Hematopoietic multipotent progenitor cell treated with erythropoietin and hydrocortisone succinate and interleukin-3 and kit ligand, for 15 days (in vitro differentiated cells): ENCODE measurements at regions not wholly inside any gene's neighbourhood (a gene's known extent, or its start where the extent isn't known, plus 50 kb on each side); places are given as distances from the start of the nearest gene placed in this dataset.

ENCODE experiments used
- DNase-seq: peaks from one replicate; pipeline ENCODE4 v3.0.0-alpha.2; 2015; ENCODE audit warnings: low spot score

DNA sequence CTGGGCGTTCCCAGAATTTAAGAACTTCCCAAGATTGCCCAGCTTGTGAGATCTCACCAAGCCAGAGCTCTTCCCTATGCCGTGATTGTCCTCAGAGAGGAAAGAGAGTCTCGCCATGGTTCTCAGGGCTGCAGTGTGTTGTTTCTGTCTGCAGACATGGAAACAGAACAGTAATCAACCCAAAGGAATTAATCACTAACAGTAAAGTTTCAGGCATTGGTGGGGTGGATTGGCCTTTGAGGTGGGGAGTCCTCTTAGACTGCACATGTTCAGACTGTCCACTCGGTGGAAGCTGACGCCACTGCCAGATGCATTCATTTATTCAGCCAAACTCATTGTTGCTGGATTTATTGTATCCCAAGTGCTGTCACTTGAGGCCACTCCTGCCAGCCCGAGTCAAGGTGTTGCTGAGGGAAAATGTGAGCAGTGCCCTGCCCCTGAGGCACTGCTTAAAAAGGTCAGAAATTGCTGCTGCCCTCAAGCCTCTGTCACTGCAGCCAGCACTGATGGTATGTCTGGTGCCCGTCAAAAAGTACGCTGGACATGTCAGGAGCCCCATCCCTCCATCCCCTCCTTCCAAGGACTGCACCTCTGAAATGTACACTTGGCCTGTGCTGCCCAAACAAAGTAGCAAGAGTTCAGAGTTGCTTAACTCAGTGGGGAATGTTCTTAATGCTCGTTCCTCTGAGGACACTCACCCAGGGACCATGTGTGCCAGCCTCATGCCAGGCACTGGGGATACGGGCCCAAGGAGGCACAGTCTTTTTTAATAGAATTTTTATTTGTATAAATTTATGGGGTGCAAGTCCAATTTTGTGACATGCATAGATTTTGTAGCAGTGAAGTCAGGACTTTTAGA, 201.0 kb downstream of the GLI2 start:
- no peak for DNase-seq

DNA sequence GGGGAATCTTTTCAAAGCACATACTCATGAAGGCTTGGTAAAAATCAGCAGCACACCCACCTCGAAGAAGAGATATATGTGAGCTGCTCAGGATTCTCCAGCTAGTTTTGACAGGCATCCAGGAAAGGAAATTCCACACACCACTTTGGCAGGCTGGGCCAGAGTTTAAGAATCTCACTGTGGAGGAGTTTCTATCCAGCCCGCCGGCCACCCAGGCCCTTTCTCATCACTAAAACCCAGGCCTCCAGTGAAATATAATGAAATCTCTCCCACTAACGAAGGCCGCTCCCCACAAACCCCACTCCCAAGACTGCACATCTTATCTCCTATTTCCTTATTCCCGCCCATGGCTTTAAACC, 202.0 kb downstream of the GLI2 start:
- DNase-seq: no peak

DNA sequence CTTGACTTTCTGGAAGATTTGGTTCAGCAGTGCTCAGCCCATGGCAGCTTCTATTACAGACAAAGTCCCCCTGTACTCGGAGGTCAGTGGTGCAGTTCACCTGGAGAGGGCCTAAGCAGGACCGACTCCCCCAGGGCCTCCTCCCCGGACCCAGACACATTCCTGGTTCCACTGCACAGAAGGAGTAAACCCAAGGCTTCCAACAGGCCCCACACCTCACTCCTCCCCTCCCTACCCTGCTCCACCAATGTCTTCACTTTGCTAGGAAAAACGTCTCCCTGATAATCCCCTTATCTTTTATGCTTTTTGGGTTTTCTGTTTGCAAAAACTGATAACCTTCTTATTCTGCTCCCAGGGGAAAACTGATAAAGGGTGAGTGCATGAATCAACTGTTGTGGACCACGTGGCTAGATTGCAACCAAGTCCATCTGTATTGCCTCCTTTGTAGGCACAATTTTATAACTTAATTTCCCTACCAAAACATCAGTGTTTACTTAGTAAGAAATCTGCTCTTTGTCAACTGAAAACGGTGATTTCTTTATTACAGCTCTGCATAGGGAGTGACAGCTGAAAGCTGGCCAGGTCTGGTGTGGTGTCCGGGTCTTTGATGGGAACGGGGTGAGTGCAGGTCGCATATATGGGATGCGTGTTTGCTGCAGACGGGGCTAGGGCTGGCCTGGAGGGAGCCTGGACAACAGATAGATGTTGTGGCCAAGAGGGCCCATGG, 202.5 kb downstream of the GLI2 start:
- DNase-seq: no peak

DNA sequence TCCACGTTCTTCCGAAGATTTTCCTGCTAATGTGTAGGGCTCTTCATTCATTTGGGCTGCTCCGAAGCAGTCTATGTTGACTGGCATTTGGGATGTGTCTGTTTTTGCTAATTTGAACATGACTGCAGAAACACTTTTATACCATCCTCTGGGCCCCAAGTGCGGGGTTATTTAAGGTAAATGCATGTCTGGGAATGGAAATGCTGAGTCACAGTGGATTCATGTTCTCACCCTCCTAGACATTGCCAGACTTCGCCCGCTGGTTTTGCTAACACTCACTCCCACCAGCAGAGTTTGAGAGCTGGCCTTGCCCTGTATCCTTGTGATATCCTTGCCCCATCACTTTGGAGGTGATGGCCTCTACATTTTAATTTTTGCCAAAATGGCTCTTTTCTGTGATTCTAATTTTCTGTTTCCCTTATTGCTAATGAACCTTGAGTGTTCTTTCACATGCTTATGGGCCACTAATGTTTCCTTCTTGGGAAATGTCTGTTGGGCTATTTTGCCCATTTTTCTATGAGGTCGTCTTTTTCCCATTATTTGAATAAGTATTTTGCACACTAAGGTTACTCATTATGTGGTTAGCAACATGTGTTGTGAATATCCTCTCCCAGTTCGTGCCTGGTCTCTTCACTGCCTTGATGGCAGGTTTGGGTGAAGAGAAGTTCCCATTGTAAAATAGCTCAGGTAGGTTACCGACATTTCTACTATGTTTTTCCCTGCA, 204.1 kb downstream of the GLI2 start:
- DNase-seq: no peak

- no peak for DNase-seq
These were observed 204.6 kb downstream of the GLI2 start for GRCh38 chr2:120940319-120940696.

DNA sequence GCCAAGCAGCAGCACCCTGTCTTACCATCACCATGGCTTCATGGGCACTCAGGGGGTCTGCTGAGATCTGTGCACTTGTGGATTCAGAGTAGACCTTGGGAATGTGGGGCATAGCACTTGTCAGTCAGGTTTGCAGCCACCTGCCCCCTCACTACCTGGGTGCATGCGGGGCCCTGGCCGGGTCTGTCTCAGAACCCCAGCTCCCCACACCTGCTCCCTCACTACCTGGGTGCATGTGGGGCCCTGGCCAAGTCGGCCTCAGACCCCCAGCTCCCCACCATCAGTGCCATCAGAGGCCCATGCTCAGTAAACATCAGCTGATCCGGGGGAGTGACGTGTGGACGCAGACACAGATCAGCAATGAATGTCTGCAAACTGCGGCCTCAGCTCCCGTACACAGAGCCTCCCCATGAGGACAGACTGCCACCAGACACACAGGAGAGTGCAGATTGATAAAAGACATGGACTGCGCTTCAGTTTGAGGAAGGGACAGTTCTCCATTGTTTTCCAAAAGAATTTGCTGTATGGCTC, 205.1 kb downstream of the GLI2 start:
- DNase-seq: no peak

DNA sequence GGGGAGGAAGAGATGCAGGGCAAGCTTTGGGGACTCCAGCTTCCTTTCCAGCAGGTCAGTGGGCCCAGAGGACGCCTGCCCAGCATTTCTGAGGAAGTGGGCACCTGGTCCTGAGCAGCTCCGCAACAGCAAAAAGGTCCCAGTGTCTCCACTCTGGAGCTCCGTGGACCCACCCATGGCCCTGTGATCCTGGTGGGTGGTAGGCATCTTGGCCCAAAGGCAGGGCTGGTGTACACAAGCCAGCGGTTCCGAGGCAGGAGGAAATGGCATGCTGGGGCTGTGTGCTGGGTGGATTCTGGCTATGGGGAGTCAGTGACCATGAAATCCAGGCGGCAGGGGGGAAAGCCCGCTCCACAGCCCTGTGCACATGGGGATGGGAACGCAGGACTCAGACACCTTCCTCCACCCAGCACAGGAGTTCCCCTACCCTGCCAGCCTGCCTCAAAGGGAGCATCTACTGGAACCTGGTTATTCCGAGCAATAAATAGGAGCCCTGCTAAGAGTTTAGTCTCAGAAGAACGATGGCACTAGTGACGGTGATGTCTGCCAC, 206.0 kb downstream of the GLI2 start:
- no peak for DNase-seq

GRCh38 chr2:120942658-120943057, 207.0 kb downstream of the GLI2 start:
- DNase-seq: no peak

- DNase-seq: no peak
These were observed 207.9 kb downstream of the GLI2 start for GRCh38 chr2:120943403-120944034.

- DNase-seq: no peak
These were observed 208.9 kb downstream of the GLI2 start for GRCh38 chr2:120944575-120944974.

DNA sequence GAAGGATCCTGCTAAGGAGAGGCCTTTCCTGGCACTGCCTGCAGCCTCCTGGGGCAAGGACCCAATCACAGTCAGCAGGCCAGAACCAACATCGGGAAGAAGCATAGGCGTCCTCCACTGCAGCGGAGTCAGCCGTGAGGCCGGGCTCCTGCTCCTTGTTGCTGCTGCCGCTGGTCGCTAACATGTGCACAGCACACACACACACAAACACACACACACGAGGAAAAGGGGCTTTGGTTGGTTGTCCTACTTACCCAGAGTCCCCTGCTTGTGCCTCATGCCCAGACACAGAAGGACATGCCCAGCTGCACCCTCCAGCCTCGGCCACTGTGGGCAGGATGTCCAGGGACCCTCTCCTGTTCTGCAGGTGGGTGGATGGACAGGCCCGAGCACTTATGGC, 209.4 kb downstream of the GLI2 start:
- DNase-seq: no peak

- no peak for DNase-seq
These were observed 210.3 kb downstream of the GLI2 start for GRCh38 chr2:120945832-120946499.

- DNase-seq: no peak
These were observed 211.7 kb downstream of the GLI2 start for GRCh38 chr2:120947327-120947726.

- no peak for DNase-seq
These were observed 212.5 kb downstream of the GLI2 start for GRCh38 chr2:120947982-120948661.

DNA sequence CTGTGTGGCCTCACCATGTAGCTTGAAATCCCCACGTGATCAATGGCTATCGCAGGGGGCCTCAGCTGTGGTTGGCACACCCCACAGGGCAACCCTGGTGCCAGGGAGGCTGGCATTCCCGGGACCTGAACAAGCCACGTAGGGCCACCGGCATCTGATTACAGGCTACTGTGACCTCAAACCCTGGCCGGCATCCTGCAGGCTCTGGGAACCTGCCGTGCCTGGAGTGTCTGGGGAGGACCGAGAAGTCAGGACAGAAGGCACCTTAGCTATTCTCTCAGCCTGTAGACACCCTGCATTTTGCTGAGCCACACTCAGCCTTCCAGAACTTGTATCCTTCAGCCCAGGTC, 213.0 kb downstream of the GLI2 start:
- DNase-seq: no peak

GRCh38 chr2:120949027-120949956, 213.6 kb downstream of the GLI2 start:
- DNase-seq: no peak

- DNase-seq: no peak
These were observed 214.4 kb downstream of the GLI2 start for GRCh38 chr2:120949957-120950590.

DNA sequence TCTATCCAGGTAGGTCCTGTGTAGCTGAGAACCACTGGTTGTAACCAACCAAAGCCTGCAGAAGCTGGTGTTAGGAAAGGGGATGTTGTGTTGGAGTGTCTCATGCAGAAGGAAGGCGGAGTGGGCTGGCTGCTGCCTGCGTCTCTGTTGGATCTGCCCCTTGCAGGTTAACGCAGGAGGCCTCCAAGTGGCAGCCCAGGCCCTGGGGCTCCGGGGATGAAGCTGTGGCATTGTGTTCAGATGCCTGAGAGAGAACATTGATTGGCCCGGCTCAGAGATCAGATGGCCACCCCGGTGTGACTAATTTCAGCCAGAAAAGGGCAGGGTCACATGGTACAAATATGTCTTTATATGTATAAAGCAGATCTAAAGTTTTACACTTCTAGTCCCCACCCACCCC, 216.0 kb downstream of the GLI2 start:
- DNase-seq: no peak

DNA sequence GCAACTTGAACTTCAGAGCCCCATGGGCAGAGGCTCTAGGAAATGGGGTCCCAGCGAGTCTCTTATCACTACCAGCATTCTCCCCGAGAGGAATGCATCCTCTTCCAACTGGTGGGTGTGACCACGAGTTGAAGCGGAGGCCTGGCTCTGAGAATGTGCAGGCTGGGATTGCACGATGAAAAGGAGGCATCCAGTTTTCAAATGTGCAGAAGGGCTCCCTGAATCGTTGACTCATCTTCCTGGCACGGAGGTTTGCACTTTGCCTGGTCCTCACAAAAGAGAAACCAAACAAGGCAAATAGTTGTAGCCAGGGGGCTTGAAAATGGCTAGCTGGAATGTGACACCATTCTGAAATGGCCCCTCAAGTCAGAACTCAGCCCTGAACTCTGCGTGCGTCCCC, 216.7 kb downstream of the GLI2 start:
- DNase-seq: no peak
